WTC11 (cell line): ENCODE measurements at regions not wholly inside any gene's neighbourhood (a gene's known extent, or its start where the extent isn't known, plus 50 kb on each side); places are given as distances from the start of the nearest gene placed in this dataset.

Source experiments
- ATAC-seq: fragments of 200-7000 bp; cut with Tn5 transposase; 2 replicates; pipeline ENCODE4 v1.10.0; 2021; ENCODE audit warnings: mild to moderate bottlenecking, moderate library complexity
- CTCF ChIA-PET: fragments of 300-600 bp; sonication (Branson Sonifier 250); formaldehyde crosslinking; loops from one replicate; lab custom pipeline; 2021; ENCODE audit warnings: antibody characterized with exemption; lab: Charles Lee
- POLR2A ChIA-PET: fragments of 350-600 bp; sonication (Branson Sonifier 250); formaldehyde crosslinking; loops from one replicate; lab custom pipeline; 2021; ENCODE audit warnings: antibody characterized with exemption; lab: Charles Lee
- DNase-seq: peaks from one replicate; pipeline ENCODE4 v3.0.0; 2021; ENCODE audit warnings: low spot score
- H3K27ac Mint-ChIP-seq: 2 replicates; pipeline ENCODE4 v1.8.0; 2021; ENCODE audit warnings: mixed read lengths
- H3K27me3 Mint-ChIP-seq: 2 replicates; pipeline ENCODE4 v1.8.0; 2021; ENCODE audit warnings: low read depth, mild to moderate bottlenecking, moderate library complexity, mixed read lengths
- H3K36me3 Mint-ChIP-seq: 2 replicates; pipeline ENCODE4 v1.8.0; 2021; ENCODE audit warnings: mixed read lengths
- H3K4me1 Mint-ChIP-seq: 2 replicates; pipeline ENCODE4 v1.8.0; 2022; ENCODE audit warnings: mixed read lengths
- H3K4me3 Mint-ChIP-seq: 2 replicates; pipeline ENCODE4 v1.8.0; 2021; ENCODE audit warnings: mild to moderate bottlenecking, moderate library complexity, mixed read lengths
- H3K9me3 Mint-ChIP-seq: 2 replicates; pipeline ENCODE4 v1.8.0; 2021; ENCODE audit warnings: mixed read lengths
- ATF1 ChIP-seq: sonication (generic); formaldehyde crosslinking; IDR thresholded peaks from 2 replicates; pipeline ENCODE4 v1.8.1; 2023; ENCODE audit warnings: mild to moderate bottlenecking, moderate library complexity, missing genetic modification reagents
- CBFB ChIP-seq: sonication (generic); formaldehyde crosslinking; IDR thresholded peaks from 2 replicates; pipeline ENCODE4 v1.8.1; 2022; ENCODE audit warnings: mild to moderate bottlenecking, low read depth, missing genetic modification reagents
- CREB1 ChIP-seq: sonication (generic); formaldehyde crosslinking; IDR thresholded peaks from 2 replicates; pipeline ENCODE4 v1.8.0; 2023; ENCODE audit warnings: mild to moderate bottlenecking, missing genetic modification reagents
- ETV6 ChIP-seq: sonication (generic); formaldehyde crosslinking; IDR thresholded peaks from 2 replicates; pipeline ENCODE4 v1.8.1; 2022; ENCODE audit warnings: mild to moderate bottlenecking, missing genetic modification reagents
- FOXJ3 ChIP-seq: sonication (generic); formaldehyde crosslinking; IDR thresholded peaks from 2 replicates; pipeline ENCODE4 v1.9.0; 2021; ENCODE audit warnings: missing genetic modification reagents, mild to moderate bottlenecking, borderline replicate concordance
- JAZF1 ChIP-seq: fragments of 250-450 bp; sonication (Bioruptor Pico); IDR thresholded peaks from 2 replicates; pipeline ENCODE4 v1.9.0; 2021; ENCODE audit warnings: moderate library complexity, mild to moderate bottlenecking, inconsistent platforms
- JUN ChIP-seq: sonication (generic); formaldehyde crosslinking; IDR thresholded peaks from 2 replicates; pipeline ENCODE4 v1.8.0; 2023; ENCODE audit warnings: mild to moderate bottlenecking, missing genetic modification reagents
- MXD4 ChIP-seq: fragments of 250-450 bp; sonication (Bioruptor Pico); IDR thresholded peaks from 2 replicates; pipeline ENCODE4 v1.8.0; 2021; ENCODE audit warnings: mild to moderate bottlenecking, moderate library complexity, borderline replicate concordance
- NFE2L1 ChIP-seq: sonication (generic); formaldehyde crosslinking; IDR thresholded peaks from 2 replicates; pipeline ENCODE4 v1.8.1; 2023; ENCODE audit warnings: missing genetic modification reagents
- OVOL2 ChIP-seq: fragments of 250-450 bp; sonication (Bioruptor Pico); IDR thresholded peaks from 2 replicates; pipeline ENCODE4 v1.9.0; 2021; ENCODE audit warnings: mild to moderate bottlenecking, borderline replicate concordance
- TEAD1 ChIP-seq: sonication (generic); formaldehyde crosslinking; IDR thresholded peaks from 2 replicates; pipeline ENCODE4 v1.8.0; 2022; ENCODE audit warnings: mild to moderate bottlenecking, missing genetic modification reagents
- ZBTB21 ChIP-seq: sonication (generic); formaldehyde crosslinking; IDR thresholded peaks from 2 replicates; pipeline ENCODE4 v1.8.1; 2023; ENCODE audit warnings: mild to moderate bottlenecking, missing genetic modification reagents, borderline replicate concordance
- ZNF121 ChIP-seq: sonication (generic); formaldehyde crosslinking; IDR thresholded peaks from 2 replicates; pipeline ENCODE4 v1.8.0; 2023; ENCODE audit warnings: missing genetic modification reagents
- ZNF317 ChIP-seq: sonication (generic); formaldehyde crosslinking; IDR thresholded peaks from 2 replicates; pipeline ENCODE4 v1.8.1; 2023; ENCODE audit warnings: low read depth, mild to moderate bottlenecking, moderate library complexity, missing genetic modification reagents, borderline replicate concordance
- TF ChIP-seq, protein P1 (sequence below): fragments of 200-600 bp; IDR thresholded peaks from 2 replicates; pipeline ENCODE4 v1.8.0; 2022; ENCODE audit warnings: antibody characterized with exemption
- TF ChIP-seq, protein P2 (sequence below): sonication (generic); formaldehyde crosslinking; IDR thresholded peaks from 2 replicates; pipeline ENCODE4 v1.8.1; 2023; ENCODE audit warnings: mild to moderate bottlenecking, missing genetic modification reagents
- TF ChIP-seq, protein P3 (sequence below): sonication (generic); formaldehyde crosslinking; IDR thresholded peaks from 2 replicates; pipeline ENCODE4 v1.8.0; 2022; ENCODE audit warnings: missing genetic modification reagents
- TF ChIP-seq, protein P4 (sequence below): fragments of 250-450 bp; sonication (Bioruptor Pico); IDR thresholded peaks from 2 replicates; pipeline ENCODE4 v1.9.0; 2021; ENCODE audit warnings: mild to moderate bottlenecking
- TF ChIP-seq, protein P5 (sequence below): fragments of 250-450 bp; sonication (Bioruptor Pico); IDR thresholded peaks from 2 replicates; pipeline ENCODE4 v1.8.0; 2021; ENCODE audit warnings: mild to moderate bottlenecking
- TF ChIP-seq, protein P6 (sequence below): sonication (generic); formaldehyde crosslinking; IDR thresholded peaks from 2 replicates; pipeline ENCODE4 v1.8.0; 2023; ENCODE audit warnings: missing genetic modification reagents

DNA sequence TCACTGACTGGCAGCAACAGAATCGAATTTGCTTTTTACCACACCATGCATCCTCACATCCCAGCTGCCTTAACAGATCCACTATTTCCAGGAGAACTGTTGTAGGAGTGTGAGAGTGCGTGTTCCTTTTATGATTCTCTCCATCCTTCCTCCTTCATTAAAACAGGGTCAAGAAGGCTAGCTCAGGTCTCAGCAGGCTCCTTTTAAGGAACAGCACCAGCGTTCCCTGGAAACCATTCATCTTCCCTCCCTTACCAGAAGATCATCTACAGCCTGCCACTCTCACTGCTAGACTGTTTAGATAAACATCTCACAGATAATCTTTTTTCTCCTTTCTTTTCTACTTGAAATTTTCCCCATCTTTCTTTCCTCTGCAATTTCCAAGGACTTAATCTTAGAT, 1531.9 kb upstream of the CDH8 start:
- ChIA-PET POLR2A (no interaction called here), CTCF (interaction anchor here (0.6 kb wide), 1 partner anchor 338 kb away, joined by 3 read pairs; no protein-coding TSS in a partner anchor)
- TF ChIP-seq, protein P1, sequence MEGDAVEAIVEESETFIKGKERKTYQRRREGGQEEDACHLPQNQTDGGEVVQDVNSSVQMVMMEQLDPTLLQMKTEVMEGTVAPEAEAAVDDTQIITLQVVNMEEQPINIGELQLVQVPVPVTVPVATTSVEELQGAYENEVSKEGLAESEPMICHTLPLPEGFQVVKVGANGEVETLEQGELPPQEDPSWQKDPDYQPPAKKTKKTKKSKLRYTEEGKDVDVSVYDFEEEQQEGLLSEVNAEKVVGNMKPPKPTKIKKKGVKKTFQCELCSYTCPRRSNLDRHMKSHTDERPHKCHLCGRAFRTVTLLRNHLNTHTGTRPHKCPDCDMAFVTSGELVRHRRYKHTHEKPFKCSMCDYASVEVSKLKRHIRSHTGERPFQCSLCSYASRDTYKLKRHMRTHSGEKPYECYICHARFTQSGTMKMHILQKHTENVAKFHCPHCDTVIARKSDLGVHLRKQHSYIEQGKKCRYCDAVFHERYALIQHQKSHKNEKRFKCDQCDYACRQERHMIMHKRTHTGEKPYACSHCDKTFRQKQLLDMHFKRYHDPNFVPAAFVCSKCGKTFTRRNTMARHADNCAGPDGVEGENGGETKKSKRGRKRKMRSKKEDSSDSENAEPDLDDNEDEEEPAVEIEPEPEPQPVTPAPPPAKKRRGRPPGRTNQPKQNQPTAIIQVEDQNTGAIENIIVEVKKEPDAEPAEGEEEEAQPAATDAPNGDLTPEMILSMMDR = no peak
- TF ChIP-seq ZNF121 (CRISPR knock-in tag) (no peak), ATF1 (CRISPR knock-in tag) (no peak), CREB1 (CRISPR knock-in tag) (no peak), MXD4 (CRISPR knock-in tag) (no peak), TEAD1 (CRISPR knock-in tag) (no peak), ZBTB21 (CRISPR knock-in tag) (no peak)
- TF ChIP-seq, protein P2, sequence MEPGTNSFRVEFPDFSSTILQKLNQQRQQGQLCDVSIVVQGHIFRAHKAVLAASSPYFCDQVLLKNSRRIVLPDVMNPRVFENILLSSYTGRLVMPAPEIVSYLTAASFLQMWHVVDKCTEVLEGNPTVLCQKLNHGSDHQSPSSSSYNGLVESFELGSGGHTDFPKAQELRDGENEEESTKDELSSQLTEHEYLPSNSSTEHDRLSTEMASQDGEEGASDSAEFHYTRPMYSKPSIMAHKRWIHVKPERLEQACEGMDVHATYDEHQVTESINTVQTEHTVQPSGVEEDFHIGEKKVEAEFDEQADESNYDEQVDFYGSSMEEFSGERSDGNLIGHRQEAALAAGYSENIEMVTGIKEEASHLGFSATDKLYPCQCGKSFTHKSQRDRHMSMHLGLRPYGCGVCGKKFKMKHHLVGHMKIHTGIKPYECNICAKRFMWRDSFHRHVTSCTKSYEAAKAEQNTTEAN (CRISPR knock-in tag) = no peak
- Mint-ChIP-seq H3K36me3 (no peaks in the 10 kb centered on the region), H3K27ac (no peak overlapping the region), H3K4me3 (no peak overlapping the region), H3K27me3 (no peaks in the 10 kb centered on the region), H3K9me3 (0 out of 2 replicates have a peak, but pooled peaks cover under 1% of the 10 kb centered on the region), H3K4me1 (peaks cover 10% of the 10 kb centered on the region)
- DNase-seq (no peak), ATAC-seq (peak; percentile 51; the same call in 1 of the 2 replicates)

DNA sequence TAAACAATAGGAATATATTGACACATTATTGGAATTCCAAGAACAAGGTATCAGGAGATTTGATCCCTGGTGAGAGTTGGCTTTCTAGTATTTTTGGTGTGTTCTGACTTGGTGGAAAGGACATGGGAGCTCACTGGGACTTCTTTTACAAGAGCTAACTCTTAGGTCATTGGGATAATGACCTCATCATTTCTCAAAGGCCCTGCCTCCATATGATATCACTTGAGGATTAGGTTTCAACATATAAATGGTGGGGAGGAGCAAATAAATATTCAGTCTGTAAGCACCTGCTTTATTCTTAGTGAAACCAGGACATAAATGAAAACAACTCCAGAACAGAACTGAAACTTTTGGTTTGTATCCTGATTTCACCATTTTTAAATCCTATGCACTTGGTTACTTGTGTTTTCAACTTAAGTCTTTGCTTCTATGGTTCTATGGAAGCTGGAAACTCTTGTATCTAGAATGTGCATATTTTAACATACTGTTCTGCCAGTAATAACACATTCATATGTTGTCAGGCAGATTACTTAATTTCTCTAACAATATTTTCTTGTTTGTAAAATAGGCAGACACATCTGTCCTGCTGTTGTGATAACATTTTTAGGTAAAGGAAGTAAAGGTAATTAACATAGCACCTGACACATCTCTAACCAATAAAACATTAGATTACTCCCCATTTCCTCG, 1527.7 kb upstream of the CDH8 start:
- DNase-seq = no peak
- ChIA-PET POLR2A (no interaction called here), CTCF (no interaction called here)
- Mint-ChIP-seq H3K4me3 (no peak overlapping the region), H3K9me3 (peaks cover 35% of the 10 kb centered on the region), H3K36me3 (peaks cover 27% of the 10 kb centered on the region)
- TF ChIP-seq FOXJ3 (no peak), OVOL2 (CRISPR knock-in tag) (no peak), ZNF317 (CRISPR knock-in tag) (no peak)
- TF ChIP-seq, protein P3, sequence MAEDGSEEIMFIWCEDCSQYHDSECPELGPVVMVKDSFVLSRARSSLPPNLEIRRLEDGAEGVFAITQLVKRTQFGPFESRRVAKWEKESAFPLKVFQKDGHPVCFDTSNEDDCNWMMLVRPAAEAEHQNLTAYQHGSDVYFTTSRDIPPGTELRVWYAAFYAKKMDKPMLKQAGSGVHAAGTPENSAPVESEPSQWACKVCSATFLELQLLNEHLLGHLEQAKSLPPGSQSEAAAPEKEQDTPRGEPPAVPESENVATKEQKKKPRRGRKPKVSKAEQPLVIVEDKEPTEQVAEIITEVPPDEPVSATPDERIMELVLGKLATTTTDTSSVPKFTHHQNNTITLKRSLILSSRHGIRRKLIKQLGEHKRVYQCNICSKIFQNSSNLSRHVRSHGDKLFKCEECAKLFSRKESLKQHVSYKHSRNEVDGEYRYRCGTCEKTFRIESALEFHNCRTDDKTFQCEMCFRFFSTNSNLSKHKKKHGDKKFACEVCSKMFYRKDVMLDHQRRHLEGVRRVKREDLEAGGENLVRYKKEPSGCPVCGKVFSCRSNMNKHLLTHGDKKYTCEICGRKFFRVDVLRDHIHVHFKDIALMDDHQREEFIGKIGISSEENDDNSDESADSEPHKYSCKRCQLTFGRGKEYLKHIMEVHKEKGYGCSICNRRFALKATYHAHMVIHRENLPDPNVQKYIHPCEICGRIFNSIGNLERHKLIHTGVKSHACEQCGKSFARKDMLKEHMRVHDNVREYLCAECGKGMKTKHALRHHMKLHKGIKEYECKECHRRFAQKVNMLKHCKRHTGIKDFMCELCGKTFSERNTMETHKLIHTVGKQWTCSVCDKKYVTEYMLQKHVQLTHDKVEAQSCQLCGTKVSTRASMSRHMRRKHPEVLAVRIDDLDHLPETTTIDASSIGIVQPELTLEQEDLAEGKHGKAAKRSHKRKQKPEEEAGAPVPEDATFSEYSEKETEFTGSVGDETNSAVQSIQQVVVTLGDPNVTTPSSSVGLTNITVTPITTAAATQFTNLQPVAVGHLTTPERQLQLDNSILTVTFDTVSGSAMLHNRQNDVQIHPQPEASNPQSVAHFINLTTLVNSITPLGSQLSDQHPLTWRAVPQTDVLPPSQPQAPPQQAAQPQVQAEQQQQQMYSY = no peak
- TF ChIP-seq, protein P4, sequence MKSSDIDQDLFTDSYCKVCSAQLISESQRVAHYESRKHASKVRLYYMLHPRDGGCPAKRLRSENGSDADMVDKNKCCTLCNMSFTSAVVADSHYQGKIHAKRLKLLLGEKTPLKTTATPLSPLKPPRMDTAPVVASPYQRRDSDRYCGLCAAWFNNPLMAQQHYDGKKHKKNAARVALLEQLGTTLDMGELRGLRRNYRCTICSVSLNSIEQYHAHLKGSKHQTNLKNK (CRISPR knock-in tag) = no peak
- TF ChIP-seq, all 79 proteins: peak for 0
- Mint-ChIP-seq H3K27ac (no peak overlapping the region), H3K4me1 (peaks cover 20% of the 10 kb centered on the region), H3K27me3 (0 out of 2 replicates have a peak, but pooled peaks cover 2% of the 10 kb centered on the region)
- no peak for ATAC-seq

DNA sequence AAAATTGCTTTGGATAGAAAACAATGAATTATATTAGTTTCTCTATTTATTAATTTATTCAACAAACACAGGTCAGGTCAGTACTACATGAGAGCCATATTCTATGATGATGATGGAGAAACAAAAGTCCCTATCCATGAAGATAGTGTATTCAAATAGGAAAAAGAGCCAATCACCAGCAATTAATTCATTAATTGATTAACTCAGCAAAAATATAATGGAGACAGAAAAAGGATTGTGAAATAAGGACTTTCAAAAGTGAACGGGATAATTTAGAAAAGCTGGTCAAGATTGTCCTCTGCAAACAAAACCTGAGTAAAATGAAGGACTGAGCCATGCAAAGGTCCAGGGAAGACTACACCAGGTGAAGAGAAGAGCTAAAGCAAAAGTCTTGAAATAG, 1517.7 kb upstream of the CDH8 start:
- H3K9me3 Mint-ChIP-seq = peaks cover 8% of the 10 kb centered on the region
- H3K36me3 Mint-ChIP-seq = no peaks in the 10 kb centered on the region
- H3K4me1 Mint-ChIP-seq = no peaks in the 10 kb centered on the region
- POLR2A ChIA-PET = no interaction called here
- no peak for DNase-seq
- CTCF ChIA-PET = no interaction called here
- TF ChIP-seq TEAD1 (CRISPR knock-in tag) (no peak), ETV6 (CRISPR knock-in tag) (no peak), CBFB (CRISPR knock-in tag) (no peak), JUN (no peak), NFE2L1 (CRISPR knock-in tag) (no peak), JAZF1 (CRISPR knock-in tag) (no peak)
- TF ChIP-seq, protein P5, sequence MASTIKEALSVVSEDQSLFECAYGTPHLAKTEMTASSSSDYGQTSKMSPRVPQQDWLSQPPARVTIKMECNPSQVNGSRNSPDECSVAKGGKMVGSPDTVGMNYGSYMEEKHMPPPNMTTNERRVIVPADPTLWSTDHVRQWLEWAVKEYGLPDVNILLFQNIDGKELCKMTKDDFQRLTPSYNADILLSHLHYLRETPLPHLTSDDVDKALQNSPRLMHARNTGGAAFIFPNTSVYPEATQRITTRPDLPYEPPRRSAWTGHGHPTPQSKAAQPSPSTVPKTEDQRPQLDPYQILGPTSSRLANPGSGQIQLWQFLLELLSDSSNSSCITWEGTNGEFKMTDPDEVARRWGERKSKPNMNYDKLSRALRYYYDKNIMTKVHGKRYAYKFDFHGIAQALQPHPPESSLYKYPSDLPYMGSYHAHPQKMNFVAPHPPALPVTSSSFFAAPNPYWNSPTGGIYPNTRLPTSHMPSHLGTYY (CRISPR knock-in tag) = no peak
- TF ChIP-seq, protein P6, sequence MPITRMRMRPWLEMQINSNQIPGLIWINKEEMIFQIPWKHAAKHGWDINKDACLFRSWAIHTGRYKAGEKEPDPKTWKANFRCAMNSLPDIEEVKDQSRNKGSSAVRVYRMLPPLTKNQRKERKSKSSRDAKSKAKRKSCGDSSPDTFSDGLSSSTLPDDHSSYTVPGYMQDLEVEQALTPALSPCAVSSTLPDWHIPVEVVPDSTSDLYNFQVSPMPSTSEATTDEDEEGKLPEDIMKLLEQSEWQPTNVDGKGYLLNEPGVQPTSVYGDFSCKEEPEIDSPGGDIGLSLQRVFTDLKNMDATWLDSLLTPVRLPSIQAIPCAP (CRISPR knock-in tag) = no peak
- no peaks in the 10 kb centered on the region for H3K27me3 Mint-ChIP-seq
- ATAC-seq = no peak
- H3K4me3 Mint-ChIP-seq = no peak overlapping the region
- no peak overlapping the region; the same call in 1 of the 2 replicates for H3K27ac Mint-ChIP-seq
